NB4 (cell line): ENCODE measurements at regions not wholly inside any gene's neighbourhood (a gene's known extent, or its start where the extent isn't known, plus 50 kb on each side); places are given as distances from the start of the nearest gene placed in this dataset.

Experiments used
- POLR2A ChIP-seq: IDR thresholded peaks from 2 replicates; pipeline ENCODE4 v1.6.1; 2011; ENCODE audit warnings: mild to moderate bottlenecking; ENCODE audit not compliant: insufficient read length; ENCODE audit errors: extremely low read depth
- TF ChIP-seq, protein P1 (sequence below): IDR thresholded peaks from one replicate; pipeline ENCODE4 v1.5.1; 2012; ENCODE audit warnings: low read depth, low read length

DNA sequence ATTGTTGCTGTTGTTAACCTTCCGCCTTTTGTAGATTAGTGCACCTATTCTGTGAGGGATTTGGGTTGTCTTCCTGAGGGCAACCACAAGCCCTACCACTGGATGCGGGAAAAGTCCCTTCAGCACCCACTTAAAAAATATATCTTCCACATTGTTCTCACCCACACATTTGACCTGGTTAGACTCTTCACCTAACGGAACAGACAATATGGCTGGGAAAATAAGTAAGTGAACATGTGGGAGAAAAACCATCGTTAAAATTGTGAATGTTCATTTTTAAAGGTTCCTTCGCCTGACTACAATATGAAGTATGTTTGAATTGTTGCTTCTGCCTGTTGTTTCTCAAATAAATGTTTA, 72.0 kb upstream of the MPEG1 start:
- TF ChIP-seq, protein P1, sequence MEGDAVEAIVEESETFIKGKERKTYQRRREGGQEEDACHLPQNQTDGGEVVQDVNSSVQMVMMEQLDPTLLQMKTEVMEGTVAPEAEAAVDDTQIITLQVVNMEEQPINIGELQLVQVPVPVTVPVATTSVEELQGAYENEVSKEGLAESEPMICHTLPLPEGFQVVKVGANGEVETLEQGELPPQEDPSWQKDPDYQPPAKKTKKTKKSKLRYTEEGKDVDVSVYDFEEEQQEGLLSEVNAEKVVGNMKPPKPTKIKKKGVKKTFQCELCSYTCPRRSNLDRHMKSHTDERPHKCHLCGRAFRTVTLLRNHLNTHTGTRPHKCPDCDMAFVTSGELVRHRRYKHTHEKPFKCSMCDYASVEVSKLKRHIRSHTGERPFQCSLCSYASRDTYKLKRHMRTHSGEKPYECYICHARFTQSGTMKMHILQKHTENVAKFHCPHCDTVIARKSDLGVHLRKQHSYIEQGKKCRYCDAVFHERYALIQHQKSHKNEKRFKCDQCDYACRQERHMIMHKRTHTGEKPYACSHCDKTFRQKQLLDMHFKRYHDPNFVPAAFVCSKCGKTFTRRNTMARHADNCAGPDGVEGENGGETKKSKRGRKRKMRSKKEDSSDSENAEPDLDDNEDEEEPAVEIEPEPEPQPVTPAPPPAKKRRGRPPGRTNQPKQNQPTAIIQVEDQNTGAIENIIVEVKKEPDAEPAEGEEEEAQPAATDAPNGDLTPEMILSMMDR = no peak
- no peak for TF ChIP-seq POLR2A
